SU-DHL-6 (cell line): ENCODE measurements at regions not wholly inside any gene's neighbourhood (a gene's known extent, or its start where the extent isn't known, plus 50 kb on each side); places are given as distances from the start of the nearest gene placed in this dataset.

Experiments used
- H2AFZ ChIP-seq: fragments of 200-600 bp; sonication (generic); 2 replicates; pipeline ENCODE4 v1.6.1; 2014; ENCODE audit warnings: low read depth, mild to moderate bottlenecking, moderate library complexity, mixed read lengths, antibody characterized with exemption, low read length; ENCODE audit not compliant: severe bottlenecking
- H3F3A ChIP-seq: fragments of 200-600 bp; shearing (Covaris generic); 2 replicates; pipeline ENCODE4 v1.6.0; 2016; ENCODE audit warnings: antibody characterized with exemption, mild to moderate bottlenecking; ENCODE audit not compliant: insufficient read depth
- H3K27ac ChIP-seq: fragments of 200-600 bp; sonication (generic); 2 replicates; pipeline ENCODE4 v1.5.1; 2016; ENCODE audit warnings: low read depth, mild to moderate bottlenecking, low read length, moderate library complexity, mixed read lengths
- H3K27me3 ChIP-seq: fragments of 200-600 bp; sonication (generic), shearing (Covaris generic); 2 replicates; pipeline ENCODE4 v1.6.0; 2014; ENCODE audit warnings: mild to moderate bottlenecking, low read length
- H3K36me3 ChIP-seq: fragments of 200-600 bp; sonication (generic); 2 replicates; pipeline ENCODE4 v1.6.1; 2014; ENCODE audit warnings: mild to moderate bottlenecking, low read length, mixed read lengths
- H3K4me2 ChIP-seq: fragments of 300-600, 200-600 bp; shearing (Covaris generic), sonication (generic); 2 replicates; pipeline ENCODE4 v1.6.0; 2014; ENCODE audit warnings: low read length, low read depth, mild to moderate bottlenecking; ENCODE audit not compliant: poor library complexity, severe bottlenecking
- H3K4me3 ChIP-seq: fragments of 200-600 bp; sonication (generic); 2 replicates; pipeline ENCODE4 v1.5.1; 2014; ENCODE audit warnings: antibody characterized with exemption, low read length, mild to moderate bottlenecking, mixed read lengths; ENCODE audit not compliant: insufficient read depth, poor library complexity, severe bottlenecking
- H3K79me2 ChIP-seq: fragments of 200-600 bp; sonication (generic); 2 replicates; pipeline ENCODE4 v1.6.1; 2014; ENCODE audit warnings: mild to moderate bottlenecking, low read length, moderate library complexity; ENCODE audit not compliant: insufficient read depth
- H3K9ac ChIP-seq: fragments of 200-600 bp; sonication (generic); 2 replicates; pipeline ENCODE4 v1.7.0; 2014; ENCODE audit warnings: mild to moderate bottlenecking, low read length
- H3K9me2 ChIP-seq: fragments of 200-600 bp; sonication (generic); replicated peaks from 2 replicates; pipeline ENCODE4 v1.6.1; 2014; ENCODE audit warnings: low read length; ENCODE audit not compliant: insufficient read depth
- H3K9me3 ChIP-seq: fragments of 200-600 bp; sonication (generic); 2 replicates; pipeline ENCODE4 v1.6.1; 2014; ENCODE audit warnings: low read length, mixed read lengths; ENCODE audit not compliant: insufficient read depth
- H4K20me1 ChIP-seq: fragments of 200-600 bp; sonication (generic); 2 replicates; pipeline ENCODE4 v1.6.1; 2014; ENCODE audit warnings: low read depth, mild to moderate bottlenecking, antibody characterized with exemption, low read length, moderate library complexity, mixed read lengths
- EZH2phosphoT487 ChIP-seq: fragments of 200-600 bp; sonication (generic), shearing (Covaris generic); conservative IDR thresholded peaks from 2 replicates; pipeline ENCODE4 v1.6.1; 2018; ENCODE audit warnings: mild to moderate bottlenecking, antibody characterized with exemption, low read length, moderate library complexity, mixed read lengths
- TF ChIP-seq, protein P1 (sequence below): fragments of 200-600 bp; sonication (generic); IDR thresholded peaks from one replicate; pipeline ENCODE4 v1.5.1; 2017; ENCODE audit warnings: antibody characterized with exemption, mild to moderate bottlenecking, low read length, moderate library complexity; ENCODE audit not compliant: insufficient read depth, poor library complexity, severe bottlenecking

DNA sequence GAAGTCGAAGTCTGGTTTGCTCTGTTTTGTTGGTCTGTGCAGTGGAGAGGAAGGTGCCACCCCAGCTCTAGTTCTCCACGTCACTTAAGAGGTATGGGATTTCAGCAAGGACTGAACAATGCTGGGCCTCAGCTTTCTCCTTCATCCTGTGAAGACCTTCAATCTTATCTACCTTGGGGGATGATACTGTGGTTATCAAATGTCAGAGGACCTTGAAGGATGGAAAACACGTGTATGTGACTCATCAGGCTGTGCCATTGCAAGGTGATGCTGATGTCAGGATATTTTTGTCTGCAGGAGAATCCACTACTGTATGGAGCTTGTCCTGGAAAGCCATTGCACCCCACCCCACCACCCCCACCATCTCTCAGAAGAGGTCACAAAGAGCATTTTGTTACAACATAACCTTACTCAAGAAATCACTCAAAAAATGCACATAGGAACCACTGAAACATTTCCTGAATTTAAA is 81.4 kb upstream of the UQCRFS1 start:
- H3K4me2 ChIP-seq: no peak overlapping the region
- H3K9ac ChIP-seq: no peak overlapping the region
- no peaks in the 10 kb centered on the region for H4K20me1 ChIP-seq
- no peaks in the 10 kb centered on the region for H3F3A ChIP-seq
- no peaks in the 10 kb centered on the region for H3K27me3 ChIP-seq
- TF ChIP-seq, protein P1, sequence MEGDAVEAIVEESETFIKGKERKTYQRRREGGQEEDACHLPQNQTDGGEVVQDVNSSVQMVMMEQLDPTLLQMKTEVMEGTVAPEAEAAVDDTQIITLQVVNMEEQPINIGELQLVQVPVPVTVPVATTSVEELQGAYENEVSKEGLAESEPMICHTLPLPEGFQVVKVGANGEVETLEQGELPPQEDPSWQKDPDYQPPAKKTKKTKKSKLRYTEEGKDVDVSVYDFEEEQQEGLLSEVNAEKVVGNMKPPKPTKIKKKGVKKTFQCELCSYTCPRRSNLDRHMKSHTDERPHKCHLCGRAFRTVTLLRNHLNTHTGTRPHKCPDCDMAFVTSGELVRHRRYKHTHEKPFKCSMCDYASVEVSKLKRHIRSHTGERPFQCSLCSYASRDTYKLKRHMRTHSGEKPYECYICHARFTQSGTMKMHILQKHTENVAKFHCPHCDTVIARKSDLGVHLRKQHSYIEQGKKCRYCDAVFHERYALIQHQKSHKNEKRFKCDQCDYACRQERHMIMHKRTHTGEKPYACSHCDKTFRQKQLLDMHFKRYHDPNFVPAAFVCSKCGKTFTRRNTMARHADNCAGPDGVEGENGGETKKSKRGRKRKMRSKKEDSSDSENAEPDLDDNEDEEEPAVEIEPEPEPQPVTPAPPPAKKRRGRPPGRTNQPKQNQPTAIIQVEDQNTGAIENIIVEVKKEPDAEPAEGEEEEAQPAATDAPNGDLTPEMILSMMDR: no peak
- no peak for TF ChIP-seq EZH2phosphoT487
- H3K36me3 ChIP-seq: no peaks in the 10 kb centered on the region
- H3K4me3 ChIP-seq: no peak overlapping the region
- no peaks in the 10 kb centered on the region for H3K9me2 ChIP-seq
- H3K9me3 ChIP-seq: no peaks in the 10 kb centered on the region
- H3K79me2 ChIP-seq: no peaks in the 10 kb centered on the region
- no peak overlapping the region for H3K27ac ChIP-seq
- H2AFZ ChIP-seq: no peak overlapping the region

GRCh38 chr19:29295285-29295684 is 82.3 kb upstream of the UQCRFS1 start:
- Histone ChIP-seq H3K27me3 (no peaks in the 10 kb centered on the region), H4K20me1 (no peaks in the 10 kb centered on the region), H3K4me2 (no peak overlapping the region), H3K27ac (no peak overlapping the region), H3K9me3 (no peaks in the 10 kb centered on the region), H3K9me2 (no peaks in the 10 kb centered on the region), H3F3A (no peaks in the 10 kb centered on the region), H2AFZ (no peak overlapping the region), H3K36me3 (no peaks in the 10 kb centered on the region), H3K9ac (no peak overlapping the region), H3K4me3 (no peak overlapping the region), H3K79me2 (no peaks in the 10 kb centered on the region)
- no peak for TF ChIP-seq EZH2phosphoT487
- TF ChIP-seq, protein P1: no peak

GRCh38 chr19:29297381-29297780 is 84.4 kb upstream of the UQCRFS1 start:
- no peak overlapping the region for H2AFZ ChIP-seq
- H4K20me1 ChIP-seq: no peaks in the 10 kb centered on the region
- no peaks in the 10 kb centered on the region for H3K79me2 ChIP-seq
- H3K4me2 ChIP-seq: no peak overlapping the region
- H3F3A ChIP-seq: no peaks in the 10 kb centered on the region
- no peak overlapping the region for H3K9ac ChIP-seq
- no peak overlapping the region for H3K27ac ChIP-seq
- H3K9me2 ChIP-seq: no peaks in the 10 kb centered on the region
- H3K27me3 ChIP-seq: no peaks in the 10 kb centered on the region
- H3K9me3 ChIP-seq: no peaks in the 10 kb centered on the region
- no peak overlapping the region for H3K4me3 ChIP-seq
- no peaks in the 10 kb centered on the region for H3K36me3 ChIP-seq
- TF ChIP-seq, protein P1: no peak
- no peak for TF ChIP-seq EZH2phosphoT487
